Osteocyte (in vitro differentiated cells): ENCODE measurements at regions not wholly inside any gene's neighbourhood (a gene's known extent, or its start where the extent isn't known, plus 50 kb on each side); places are given as distances from the start of the nearest gene placed in this dataset.
A peak's percentile ranks its signal among the peaks of the same experiment; 100 is the strongest.

ENCODE experiments used
- DNase-seq: peaks from one replicate; pipeline ENCODE4 v3.0.0; 2021; ENCODE audit warnings: mixed read lengths; ENCODE audit not compliant: unreplicated experiment; ENCODE audit errors: extremely low spot score
- H3K27ac Mint-ChIP-seq: one replicate; pipeline ENCODE4 v1.8.0; 2021; ENCODE audit warnings: mild to moderate bottlenecking, mixed read lengths; ENCODE audit not compliant: unreplicated experiment
- H3K27me3 Mint-ChIP-seq: one replicate; pipeline ENCODE4 v1.8.0; 2021; ENCODE audit warnings: mixed read lengths; ENCODE audit not compliant: unreplicated experiment
- H3K36me3 Mint-ChIP-seq: one replicate; pipeline ENCODE4 v1.8.0; 2021; ENCODE audit warnings: mixed read lengths; ENCODE audit not compliant: unreplicated experiment
- H3K4me1 Mint-ChIP-seq: one replicate; pipeline ENCODE4 v1.8.0; 2021; ENCODE audit warnings: mixed read lengths; ENCODE audit not compliant: unreplicated experiment
- H3K4me3 Mint-ChIP-seq: one replicate; pipeline ENCODE4 v1.8.0; 2021; ENCODE audit warnings: mild to moderate bottlenecking, moderate library complexity, mixed read lengths; ENCODE audit not compliant: unreplicated experiment
- H3K9me3 Mint-ChIP-seq: one replicate; pipeline ENCODE4 v1.8.0; 2021; ENCODE audit warnings: mixed read lengths; ENCODE audit not compliant: unreplicated experiment
- CTCF ChIP-seq: fragments of 200-600 bp; sonication (generic); IDR thresholded peaks from 2 replicates; pipeline ENCODE4 v1.5.0; 2021; ENCODE audit warnings: antibody characterized with exemption, mild to moderate bottlenecking, moderate library complexity

GRCh38 chr1:198101716-198102453, 54.9 kb upstream of the NEK7 start:
- peaks cover 17% of the 10 kb centered on the region for H3K4me1 Mint-ChIP-seq
- TF ChIP-seq CTCF: no peak
- no peaks in the 10 kb centered on the region for H3K27me3 Mint-ChIP-seq
- no peak overlapping the region for H3K4me3 Mint-ChIP-seq
- H3K36me3 Mint-ChIP-seq: no peaks in the 10 kb centered on the region
- peak overlapping the region; percentile 81 for H3K27ac Mint-ChIP-seq
- H3K9me3 Mint-ChIP-seq: no peaks in the 10 kb centered on the region
- no peak for DNase-seq

- no peak overlapping the region for H3K4me3 Mint-ChIP-seq
- H3K36me3 Mint-ChIP-seq: no peaks in the 10 kb centered on the region
- H3K27me3 Mint-ChIP-seq: no peaks in the 10 kb centered on the region
- peak overlapping the region; percentile 81 for H3K27ac Mint-ChIP-seq
- TF ChIP-seq CTCF: no peak
- no peak for DNase-seq
- H3K4me1 Mint-ChIP-seq: peaks cover 17% of the 10 kb centered on the region
- no peaks in the 10 kb centered on the region for H3K9me3 Mint-ChIP-seq
These were observed 54.4 kb upstream of the NEK7 start for GRCh38 chr1:198102454-198102827.

- peaks cover 17% of the 10 kb centered on the region for H3K4me1 Mint-ChIP-seq
- no peaks in the 10 kb centered on the region for H3K27me3 Mint-ChIP-seq
- H3K9me3 Mint-ChIP-seq: no peaks in the 10 kb centered on the region
- no peak for DNase-seq
- H3K4me3 Mint-ChIP-seq: no peak overlapping the region
- no peak overlapping the region for H3K27ac Mint-ChIP-seq
- H3K36me3 Mint-ChIP-seq: no peaks in the 10 kb centered on the region
- no peak for TF ChIP-seq CTCF
These were observed 51.6 kb upstream of the NEK7 start for GRCh38 chr1:198105185-198105584.

GRCh38 chr1:198106011-198106410, 50.8 kb upstream of the NEK7 start:
- H3K36me3 Mint-ChIP-seq: no peaks in the 10 kb centered on the region
- no peaks in the 10 kb centered on the region for H3K27me3 Mint-ChIP-seq
- H3K4me3 Mint-ChIP-seq: no peak overlapping the region
- DNase-seq: no peak
- no peak overlapping the region for H3K27ac Mint-ChIP-seq
- no peak for TF ChIP-seq CTCF
- no peaks in the 10 kb centered on the region for H3K9me3 Mint-ChIP-seq
- H3K4me1 Mint-ChIP-seq: peaks cover 17% of the 10 kb centered on the region
